ENCODE measurements at regions not wholly inside any gene's neighbourhood (a gene's known extent, or its start where the extent isn't known, plus 50 kb on each side); places are given as distances from the start of the nearest gene placed in this dataset.
A peak's percentile ranks its signal among the peaks of the same experiment; 100 is the strongest.

- H3K9ac ChIP-seq (ENCODE audit: low read depth, low read length), result no peak overlapping the region
- H2BK5ac ChIP-seq (ENCODE audit: low read depth, low read length, poor library complexity, severe bottlenecking), result no peak overlapping the region
- H3K18ac ChIP-seq (ENCODE audit: low read depth, low read length), result no peak overlapping the region
- no peak overlapping the region for H3K14ac ChIP-seq (replicated peaks; ENCODE audit: low read depth, low read length)
- H3K23ac ChIP-seq (ENCODE audit: low read depth, low read length), result no peak overlapping the region
- no peaks in the 10 kb centered on the region for H3K79me1 ChIP-seq (ENCODE audit: low read depth in 1 of 2, low read length in 2 of 2)
- H3K4me3 ChIP-seq (ENCODE audit: insufficient read depth, low read depth, low read length), result no peak overlapping the region
- ChIA-PET POLR2A (ENCODE audit: unreplicated experiment) (interaction anchor here (0.6 kb wide), 1 partner anchor 34 kb away, joined by 3 read pairs; no protein-coding TSS in a partner anchor), CTCF (interaction anchor here (0.8 kb wide), 1 partner anchor 12 kb away, joined by 4 read pairs; no protein-coding TSS in a partner anchor)
- 83% methylated on average over 9 of the region's 13 CpGs; no CpG with 5 or more reads in 1 of the 2 experiments for WGBS, 2 experiments (ENCODE audit: extremely low coverage in 2 of 2, insufficient read length in 1 of 2)
- DNase-seq, result no peak
- H3K4me1 ChIP-seq (ENCODE audit: control insufficient read depth, insufficient read depth, low read length), result peaks cover 10% of the 10 kb centered on the region
- dilution Hi-C loops (cut with HindIII; ENCODE audit: low sequenced_read_pairs, unreplicated experiment) (no loop called here), intact Hi-C loops (cut with micrococcal nuclease) (no loop called here), in situ Hi-C loops (cut with MboI; ENCODE audit: low sequenced_read_pairs) (no loop called here)
- TF ChIP-seq NFE2L2 (IDR thresholded peaks at IDR 0.05; ENCODE audit: low read depth, low read length) (no peak), USF2 (IDR thresholded peaks at IDR 0.05; ENCODE audit: low read depth, low read length) (no peak), RAD21 (IDR thresholded peaks at IDR 0.05; ENCODE audit: low read length) (no peak), BHLHE40 (IDR thresholded peaks at IDR 0.05; ENCODE audit: low read depth, low read length) (no peak), CHD1 (IDR thresholded peaks at IDR 0.05; ENCODE audit: low read depth, low read length) (no peak), MAFK (IDR thresholded peaks at IDR 0.05; ENCODE audit: low read depth, low read length) (no peak), CEBPB (IDR thresholded peaks at IDR 0.05; ENCODE audit: low read depth, low read length) (no peak), RFX5 (IDR thresholded peaks at IDR 0.05; ENCODE audit: low read depth, low read length) (no peak), MXI1 (IDR thresholded peaks at IDR 0.05; ENCODE audit: borderline replicate concordance, low read depth, low read length) (no peak), FOS (IDR thresholded peaks at IDR 0.05; ENCODE audit: low read depth, low read length) (no peak), SMC3 (IDR thresholded peaks at IDR 0.05; ENCODE audit: low read depth, low read length) (no peak), CTCF (conservative IDR thresholded peaks at IDR 0.05; ENCODE audit: low read depth, low read length) (no peak), POLR2A (IDR thresholded peaks at IDR 0.05; ENCODE audit: low read depth, low read length) (no peak), RCOR1 (IDR thresholded peaks at IDR 0.05; ENCODE audit: insufficient replicate concordance, low read length) (no peak), ELK1 (IDR thresholded peaks at IDR 0.05; ENCODE audit: borderline replicate concordance, low read depth, low read length) (no peak), MAZ (IDR thresholded peaks at IDR 0.05; ENCODE audit: borderline replicate concordance, low read depth, low read length) (no peak)
- H2AK9ac ChIP-seq (replicated peaks; ENCODE audit: low read depth, low read length, poor library complexity), result no peak overlapping the region
- no peaks in the 10 kb centered on the region for H3K36me3 ChIP-seq (ENCODE audit: control insufficient read depth, insufficient read depth, low read length)
- H3K56ac ChIP-seq (ENCODE audit: extremely low read depth, insufficient read depth, low read length), result no peak overlapping the region
- H2AFZ ChIP-seq (replicated peaks; ENCODE audit: low read length, poor library complexity), result peak overlapping the region; percentile 24
- no peaks in the 10 kb centered on the region for H3K9me3 ChIP-seq (ENCODE audit: control insufficient read depth, insufficient read depth, low read length)
- no peaks in the 10 kb centered on the region for H3K27me3 ChIP-seq (ENCODE audit: control insufficient read depth, insufficient read depth, low read length)
- H3K27ac ChIP-seq (ENCODE audit: insufficient read depth, low read length), result no peak overlapping the region
- no peak overlapping the region for H4K91ac ChIP-seq (ENCODE audit: insufficient read depth, low read depth, low read length)
- H3K9me1 ChIP-seq (ENCODE audit: insufficient read depth, low read length), result peaks cover 7% of the 10 kb centered on the region; the same call in 1 of the 2 replicates
- no peak overlapping the region for H4K8ac ChIP-seq (ENCODE audit: low read depth in 2 of 2, low read length in 2 of 2)
- H2BK120ac ChIP-seq (ENCODE audit: low read depth, low read length), result no peak overlapping the region
- H3K4ac ChIP-seq (ENCODE audit: low read depth, low read length), result no peak overlapping the region
- H2AK5ac ChIP-seq (ENCODE audit: low read depth, low read length), result no peak overlapping the region
- no peak for ATAC-seq (ENCODE audit: low read depth)
- H2BK15ac ChIP-seq (ENCODE audit: low read depth, low read length), result no peak overlapping the region
- no peaks in the 10 kb centered on the region for H4K20me1 ChIP-seq (ENCODE audit: insufficient read depth, low read length)
- H3K4me2 ChIP-seq (ENCODE audit: low read depth, low read length), result no peak overlapping the region
- no peak overlapping the region for H4K5ac ChIP-seq (ENCODE audit: low read depth, low read length)
- BruUV-seq (replicated peaks), result no TSS peak
- H2BK20ac ChIP-seq (ENCODE audit: low read depth, low read length), result no peak overlapping the region
Observed at GRCh38 chr5:173790836-173791546, 97.2 kb upstream of the CPEB4 start.
